LoVo (cell line): ENCODE measurements at regions not wholly inside any gene's neighbourhood (a gene's known extent, or its start where the extent isn't known, plus 50 kb on each side); places are given as distances from the start of the nearest gene placed in this dataset.

Experiments
- DNase-seq: peaks from one replicate; pipeline ENCODE4 v3.0.0-alpha.2; 2016; ENCODE audit warnings: low spot score

GRCh38 chr16:85475233-85475632 lies 137.9 kb upstream of the GSE1 start:
- no peak for DNase-seq

DNA sequence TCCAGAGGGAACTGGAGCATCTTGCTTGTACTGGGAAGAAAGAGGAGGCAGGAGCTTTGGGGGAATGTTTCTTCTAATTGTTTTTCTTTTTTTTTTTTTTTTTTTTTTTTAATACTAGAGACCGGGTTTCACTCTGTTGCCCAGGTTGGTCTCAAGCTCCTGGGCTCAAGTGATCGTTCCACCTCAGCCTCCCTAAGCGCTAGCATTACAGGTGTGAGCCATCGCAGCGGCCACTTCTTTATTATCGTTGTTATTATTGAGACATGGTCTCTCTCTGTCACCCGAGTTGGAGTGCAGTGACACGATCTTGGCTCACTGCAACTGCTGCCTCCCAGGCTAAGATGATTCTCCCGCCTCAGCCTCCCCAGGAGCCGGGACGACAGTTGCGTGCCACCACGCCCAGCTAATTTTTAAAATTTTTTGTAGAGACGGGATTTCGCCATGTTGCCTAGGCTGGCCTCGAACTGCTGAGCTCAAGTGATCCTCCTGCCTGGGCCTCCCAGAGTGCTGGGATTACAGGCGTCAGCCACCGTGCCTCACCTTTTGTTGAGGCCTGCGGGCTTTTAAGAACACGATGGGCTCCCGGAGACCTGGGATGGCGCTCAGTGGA lies 137.3 kb upstream of the GSE1 start:
- no peak for DNase-seq

- no peak for DNase-seq
Measured at GRCh38 chr16:85476389-85476788, 136.7 kb upstream of the GSE1 start.

DNA sequence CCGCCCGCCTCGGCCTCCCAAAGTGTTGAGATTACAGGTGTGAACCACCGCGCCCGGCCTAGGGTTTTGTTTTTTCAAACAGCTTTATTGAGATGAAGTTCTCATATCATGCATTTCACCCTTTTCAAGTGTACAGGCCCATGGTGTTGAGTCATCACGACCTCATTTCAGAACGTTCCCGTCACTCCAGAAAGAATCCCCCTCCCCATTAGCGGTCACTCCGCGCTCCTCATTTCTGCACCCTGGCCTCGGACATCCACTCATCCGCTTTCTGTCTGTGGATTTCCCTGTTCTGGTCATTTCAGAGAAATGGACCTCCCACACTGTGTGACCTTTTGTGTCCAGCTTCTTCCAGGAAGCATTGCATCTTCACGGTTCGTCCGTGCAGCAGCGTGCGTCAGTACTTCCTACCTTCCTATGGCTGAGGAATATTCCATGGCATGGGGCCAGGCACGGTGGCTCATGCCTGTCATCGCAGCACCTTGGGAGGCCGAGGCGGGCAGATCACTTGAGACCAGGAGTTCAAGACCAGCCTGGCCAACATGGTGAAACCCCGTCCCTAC lies 135.2 kb upstream of the GSE1 start:
- no peak for DNase-seq

GRCh38 chr16:85479972-85480726 lies 133.0 kb upstream of the GSE1 start:
- DNase-seq, result no peak

- DNase-seq, result no peak
Measured at GRCh38 chr16:85480727-85481101, 132.4 kb upstream of the GSE1 start.

- no peak for DNase-seq
Measured at GRCh38 chr16:85481206-85481605, 131.9 kb upstream of the GSE1 start.

- DNase-seq, result no peak
Measured at GRCh38 chr16:85481738-85482137, 131.4 kb upstream of the GSE1 start.

DNA sequence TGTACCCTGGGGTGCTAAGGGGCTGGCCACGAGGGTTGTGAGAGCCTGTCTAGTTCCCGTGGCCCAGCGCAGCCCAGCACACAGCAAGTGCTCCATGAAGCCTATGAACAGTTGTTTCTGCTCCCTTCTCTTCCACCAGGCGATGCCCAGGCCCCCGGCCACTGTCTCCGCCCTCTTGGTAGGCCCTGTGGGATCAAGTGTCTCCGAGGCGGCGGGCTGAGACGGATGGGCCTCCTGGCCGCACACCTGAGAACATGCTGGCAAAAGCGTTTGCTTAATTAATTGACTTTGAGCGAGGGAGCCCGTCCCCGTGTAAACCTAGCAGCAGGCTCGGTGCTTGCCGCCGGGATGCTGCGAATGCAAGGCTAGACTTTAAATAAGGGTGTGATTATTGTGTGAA lies 129.7 kb upstream of the GSE1 start:
- DNase-seq, result no peak

- no peak for DNase-seq
Measured at GRCh38 chr16:85484347-85485300, 128.5 kb upstream of the GSE1 start.

- no peak for DNase-seq
Measured at GRCh38 chr16:85485379-85485778, 127.7 kb upstream of the GSE1 start.

DNA sequence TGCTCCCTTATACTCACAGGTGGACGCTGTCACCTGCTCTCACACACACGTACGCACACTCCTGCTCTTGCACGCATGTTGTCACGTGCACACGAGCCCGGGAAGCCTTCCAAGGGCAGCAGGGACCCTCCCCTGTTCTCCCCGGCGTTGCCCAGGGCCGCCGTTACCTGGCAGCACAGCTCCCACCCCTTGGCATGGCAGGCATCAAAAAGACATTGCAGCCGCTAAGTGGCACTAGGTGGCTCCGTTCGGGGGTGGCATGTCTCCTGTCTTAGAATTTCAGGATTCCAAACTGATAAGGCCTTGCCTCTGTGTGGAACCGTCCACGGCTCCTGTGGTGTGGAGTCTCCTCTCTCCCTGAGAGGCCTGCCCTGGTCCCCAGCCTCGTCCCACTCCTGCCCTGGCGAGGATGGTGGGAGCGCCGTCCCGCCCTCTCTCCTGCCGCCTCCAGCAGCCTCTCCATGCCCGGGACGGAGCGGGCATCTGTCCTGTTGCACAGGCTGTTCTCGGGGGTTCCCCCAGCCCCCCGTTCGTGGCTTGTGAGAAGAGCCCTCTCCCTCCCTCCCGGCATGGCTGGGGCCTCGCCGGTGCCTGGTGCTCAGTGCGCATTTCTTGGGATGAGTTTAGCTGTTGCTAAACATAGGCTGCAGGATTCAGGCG lies 126.7 kb upstream of the GSE1 start:
- DNase-seq, result no peak

DNA sequence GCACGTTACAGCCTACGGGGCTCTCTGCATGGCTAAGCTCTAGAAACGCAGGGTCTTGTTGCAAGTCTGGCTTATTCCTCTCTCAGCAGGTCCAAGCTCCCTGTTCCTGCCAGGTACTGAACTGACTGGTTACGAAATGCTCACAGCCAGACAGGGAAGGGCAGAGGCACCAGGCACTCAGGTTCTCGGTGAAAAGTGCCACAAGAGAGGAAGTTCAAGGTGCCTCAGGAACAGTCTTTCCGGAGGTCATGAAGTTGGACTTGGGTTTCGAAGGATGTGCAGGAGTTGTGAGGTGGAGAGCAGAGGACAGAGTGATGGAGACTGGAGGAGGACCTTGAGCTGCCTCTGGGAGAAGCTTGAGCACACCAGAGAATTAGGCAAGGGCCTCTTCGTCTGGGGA lies 124.7 kb upstream of the GSE1 start:
- no peak for DNase-seq

DNA sequence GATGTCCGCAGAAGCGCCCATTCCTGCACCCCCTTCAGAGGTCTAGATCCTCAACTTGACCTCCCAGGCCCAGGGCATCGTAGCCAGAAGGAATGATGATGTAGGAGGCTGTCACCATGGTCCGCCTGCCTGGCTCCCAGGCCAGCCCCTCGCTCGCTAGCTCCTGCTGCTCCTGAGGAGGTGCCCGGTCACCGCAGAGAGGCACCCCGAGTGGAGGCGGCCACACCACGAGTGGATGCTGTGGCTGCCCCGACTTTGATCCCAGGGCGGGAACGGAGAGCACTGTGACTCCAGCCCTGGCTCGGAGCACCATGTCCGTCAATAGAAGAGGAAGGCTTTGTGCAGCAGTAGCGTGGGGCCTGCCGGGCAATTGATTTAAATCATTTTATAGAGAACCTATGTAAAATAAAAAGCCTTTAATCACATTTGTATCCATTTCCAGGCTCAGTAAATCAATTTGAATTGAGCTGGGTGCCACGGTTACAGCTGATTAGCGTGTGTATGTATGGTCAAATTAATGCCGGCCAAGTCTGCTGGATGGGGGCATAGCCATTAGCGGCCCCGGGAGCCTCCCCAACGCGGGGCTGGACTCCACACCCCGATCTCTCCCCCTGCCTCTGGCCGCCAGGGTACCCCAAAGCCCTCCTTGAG lies 122.6 kb upstream of the GSE1 start:
- no peak for DNase-seq

DNA sequence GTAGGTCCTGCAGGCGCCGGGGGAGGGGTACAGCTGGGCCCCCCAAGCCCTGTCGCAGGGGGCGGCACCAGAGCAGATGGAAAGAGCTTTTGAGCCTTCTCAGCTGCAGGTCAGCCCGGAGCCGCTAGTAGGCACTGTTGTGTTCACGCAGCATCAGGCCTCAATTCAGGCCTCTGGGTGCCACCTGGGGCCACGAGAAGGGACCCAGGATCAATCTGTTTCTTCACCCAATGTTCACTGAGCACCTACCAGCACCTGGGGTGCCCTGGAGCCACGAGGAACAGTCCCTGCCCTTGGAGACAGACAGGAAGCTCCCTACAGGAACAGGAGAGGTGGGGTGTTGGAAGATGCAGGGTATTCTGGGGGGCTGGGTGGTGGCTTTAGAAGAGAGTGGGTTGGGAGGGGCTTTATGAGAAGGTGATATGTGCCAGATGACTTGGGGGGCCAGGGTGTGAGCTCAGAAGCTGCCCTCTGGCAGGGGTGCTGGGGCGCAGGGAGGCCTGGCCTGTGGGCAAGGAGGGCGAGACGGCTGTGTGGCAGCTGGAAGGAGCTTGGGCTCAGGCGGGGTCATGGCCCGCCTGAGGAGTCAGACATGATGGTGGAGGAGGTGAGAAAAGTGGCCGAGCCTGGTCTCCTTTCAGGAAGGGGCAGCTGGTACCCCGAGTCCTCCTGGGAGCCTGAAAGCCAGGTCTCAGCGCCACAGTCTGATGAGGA lies 121.9 kb upstream of the GSE1 start:
- DNase-seq, result no peak

- DNase-seq, result no peak
Measured at GRCh38 chr16:85491798-85492294, 121.3 kb upstream of the GSE1 start.

- no peak for DNase-seq
Measured at GRCh38 chr16:85492295-85492864, 120.7 kb upstream of the GSE1 start.

DNA sequence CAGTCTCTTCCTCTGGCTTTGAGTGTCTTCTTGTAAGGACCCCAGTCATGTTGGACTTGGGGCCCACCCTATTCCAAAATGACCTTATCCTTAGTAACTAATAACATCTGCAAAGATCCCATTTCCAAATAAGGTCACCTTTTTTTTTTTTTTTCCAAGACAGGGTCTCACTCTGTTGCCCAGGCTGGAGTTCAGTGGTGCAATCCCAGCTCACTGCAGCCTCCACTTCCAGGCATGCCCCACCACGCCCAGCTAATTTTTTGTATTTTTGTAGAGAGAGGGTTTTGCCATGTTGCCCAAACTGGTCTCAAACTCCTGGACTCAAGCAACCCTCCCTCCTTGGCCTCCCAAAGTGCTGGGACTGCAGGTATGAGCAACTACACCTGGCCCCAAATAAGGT lies 118.8 kb upstream of the GSE1 start:
- DNase-seq, result no peak

DNA sequence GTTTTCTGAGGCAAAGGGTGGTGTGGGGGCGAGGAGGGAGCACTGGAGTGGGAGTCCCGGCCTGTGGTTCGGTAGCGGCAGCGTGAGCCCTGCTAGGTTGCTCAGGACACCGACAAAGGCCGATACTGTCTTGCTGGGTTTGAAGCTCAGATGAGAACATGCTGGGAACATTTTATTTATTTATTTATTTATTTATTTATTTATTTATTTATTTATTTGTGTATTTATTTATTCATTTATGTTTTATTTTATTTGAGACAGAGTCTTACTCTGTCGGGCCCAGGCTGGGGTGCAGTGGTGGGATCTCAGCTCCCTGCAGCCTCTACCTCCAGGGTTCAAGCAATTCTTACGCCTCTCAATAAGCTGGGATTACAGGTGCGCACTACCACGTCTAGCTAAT lies 117.9 kb upstream of the GSE1 start:
- no peak for DNase-seq

GRCh38 chr16:85495823-85496538 lies 117.1 kb upstream of the GSE1 start:
- DNase-seq, result no peak
